Smooth muscle cell (in vitro differentiated cells): ENCODE measurements at regions not wholly inside any gene's neighbourhood (a gene's known extent, or its start where the extent isn't known, plus 50 kb on each side); places are given as distances from the start of the nearest gene placed in this dataset.

Experiments
- DNase-seq: peaks from one replicate; lab custom pipeline; 2025; ENCODE audit not compliant: unreplicated experiment; lab: John Stamatoyannopoulos, UW
- H2AFZ ChIP-seq: fragments of 200-600 bp; sonication (generic); 2 replicates; pipeline ENCODE4 v1.6.0; 2016; ENCODE audit warnings: antibody characterized with exemption, low read depth, mild to moderate bottlenecking
- H3F3A ChIP-seq: fragments of 200-600 bp; sonication (generic); 2 replicates; pipeline ENCODE4 v1.6.0; 2017; ENCODE audit warnings: antibody characterized with exemption, low read depth
- H3K27ac ChIP-seq: fragments of 200-600 bp; sonication (generic); 2 replicates; pipeline ENCODE4 v1.5.1; 2016; ENCODE audit warnings: low read depth, mild to moderate bottlenecking
- H3K27me3 ChIP-seq: fragments of 200-600 bp; sonication (generic); 2 replicates; pipeline ENCODE4 v1.6.1; 2016; ENCODE audit warnings: low read depth, mild to moderate bottlenecking
- H3K36me3 ChIP-seq: fragments of 200-600 bp; sonication (generic); 2 replicates; pipeline ENCODE4 v1.5.1; 2016; ENCODE audit warnings: low read depth
- H3K4me1 ChIP-seq: fragments of 200-600 bp; sonication (generic); 2 replicates; pipeline ENCODE4 v1.5.1; 2016; ENCODE audit warnings: low read depth
- H3K4me2 ChIP-seq: fragments of 200-600 bp; sonication (generic); 2 replicates; pipeline ENCODE4 v1.6.0; 2016; ENCODE audit warnings: mild to moderate bottlenecking
- H3K4me3 ChIP-seq: fragments of 200-600 bp; sonication (generic); 2 replicates; pipeline ENCODE4 v1.5.1; 2016; ENCODE audit warnings: mild to moderate bottlenecking
- H3K79me2 ChIP-seq: fragments of 200-600 bp; sonication (generic); 2 replicates; pipeline ENCODE4 v1.6.0; 2016; ENCODE audit warnings: low read depth, mild to moderate bottlenecking
- H3K9ac ChIP-seq: fragments of 200-600 bp; sonication (generic); 2 replicates; pipeline ENCODE4 v1.6.0; 2016; ENCODE audit warnings: low read depth
- H3K9me3 ChIP-seq: fragments of 200-600 bp; sonication (generic); replicated peaks from 2 replicates; pipeline ENCODE4 v1.5.1; 2016; ENCODE audit warnings: low read depth
- H4K20me1 ChIP-seq: fragments of 200-600 bp; sonication (generic); 2 replicates; pipeline ENCODE4 v1.6.0; 2016; ENCODE audit warnings: low read depth
- WGBS: methylation state at CpG from one replicate; pipeline ENCODE4 v1.1.7; 2016; ENCODE audit warnings: low lambda C conversion rate; 5-methylcytosine and 5-hydroxymethylcytosine counted together
- TF ChIP-seq, protein P1 (sequence below): fragments of 200-600 bp; sonication (generic); IDR thresholded peaks from 2 replicates; pipeline ENCODE4 v1.5.1; 2017; ENCODE audit warnings: borderline replicate concordance, mild to moderate bottlenecking, antibody characterized with exemption; ENCODE audit not compliant: insufficient read depth, poor library complexity, severe bottlenecking

GRCh38 chr15:46548989-46549388, 914.2 kb downstream of the SQOR start:
- Histone ChIP-seq H3K4me3 (no peak overlapping the region), H3K4me1 (no peaks in the 10 kb centered on the region)
- TF ChIP-seq, protein P1, sequence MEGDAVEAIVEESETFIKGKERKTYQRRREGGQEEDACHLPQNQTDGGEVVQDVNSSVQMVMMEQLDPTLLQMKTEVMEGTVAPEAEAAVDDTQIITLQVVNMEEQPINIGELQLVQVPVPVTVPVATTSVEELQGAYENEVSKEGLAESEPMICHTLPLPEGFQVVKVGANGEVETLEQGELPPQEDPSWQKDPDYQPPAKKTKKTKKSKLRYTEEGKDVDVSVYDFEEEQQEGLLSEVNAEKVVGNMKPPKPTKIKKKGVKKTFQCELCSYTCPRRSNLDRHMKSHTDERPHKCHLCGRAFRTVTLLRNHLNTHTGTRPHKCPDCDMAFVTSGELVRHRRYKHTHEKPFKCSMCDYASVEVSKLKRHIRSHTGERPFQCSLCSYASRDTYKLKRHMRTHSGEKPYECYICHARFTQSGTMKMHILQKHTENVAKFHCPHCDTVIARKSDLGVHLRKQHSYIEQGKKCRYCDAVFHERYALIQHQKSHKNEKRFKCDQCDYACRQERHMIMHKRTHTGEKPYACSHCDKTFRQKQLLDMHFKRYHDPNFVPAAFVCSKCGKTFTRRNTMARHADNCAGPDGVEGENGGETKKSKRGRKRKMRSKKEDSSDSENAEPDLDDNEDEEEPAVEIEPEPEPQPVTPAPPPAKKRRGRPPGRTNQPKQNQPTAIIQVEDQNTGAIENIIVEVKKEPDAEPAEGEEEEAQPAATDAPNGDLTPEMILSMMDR: no peak

DNA sequence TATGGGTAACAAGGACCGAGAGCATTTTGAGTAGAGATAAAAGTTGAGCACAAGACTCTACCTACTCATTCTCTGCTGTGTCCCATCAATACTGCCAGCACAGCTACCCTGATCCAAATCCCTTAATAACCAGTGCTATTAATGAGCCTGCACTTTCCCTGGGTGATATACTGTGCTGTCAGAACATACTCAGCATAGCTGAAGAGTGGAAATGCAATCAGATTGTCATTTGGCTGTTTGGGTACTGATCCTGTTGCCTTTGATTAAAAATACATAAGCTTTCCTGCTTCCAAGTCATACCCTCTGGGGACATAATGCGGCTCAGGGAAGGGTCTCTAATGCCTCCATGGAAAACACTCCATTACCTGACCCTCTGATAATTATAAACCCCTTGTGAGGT, 917.5 kb downstream of the SQOR start:
- Histone ChIP-seq H2AFZ (no peak overlapping the region), H3F3A (no peaks in the 10 kb centered on the region), H4K20me1 (no peaks in the 10 kb centered on the region), H3K4me3 (no peak overlapping the region), H3K9me3 (no peaks in the 10 kb centered on the region), H3K27me3 (no peaks in the 10 kb centered on the region), H3K4me1 (no peaks in the 10 kb centered on the region), H3K4me2 (no peak overlapping the region), H3K36me3 (no peaks in the 10 kb centered on the region), H3K79me2 (no peaks in the 10 kb centered on the region), H3K27ac (no peak overlapping the region), H3K9ac (no peak overlapping the region)
- TF ChIP-seq, protein P1: no peak
- DNase-seq: no peak
- 90% methylated on average over 2 of the region's 2 CpGs for WGBS

More at GRCh38 chr15:46548989-46549388, 914.2 kb downstream of the SQOR start:
- Histone ChIP-seq H3F3A (no peaks in the 10 kb centered on the region), H3K36me3 (no peaks in the 10 kb centered on the region), H3K79me2 (no peaks in the 10 kb centered on the region), H3K9me3 (no peaks in the 10 kb centered on the region), H3K27ac (no peak overlapping the region), H3K9ac (no peak overlapping the region), H3K27me3 (no peaks in the 10 kb centered on the region), H3K4me2 (no peak overlapping the region), H2AFZ (no peak overlapping the region), H4K20me1 (no peaks in the 10 kb centered on the region)
- DNase-seq: no peak
- 100% methylated on average over 1 of the region's 1 CpG for WGBS

DNA sequence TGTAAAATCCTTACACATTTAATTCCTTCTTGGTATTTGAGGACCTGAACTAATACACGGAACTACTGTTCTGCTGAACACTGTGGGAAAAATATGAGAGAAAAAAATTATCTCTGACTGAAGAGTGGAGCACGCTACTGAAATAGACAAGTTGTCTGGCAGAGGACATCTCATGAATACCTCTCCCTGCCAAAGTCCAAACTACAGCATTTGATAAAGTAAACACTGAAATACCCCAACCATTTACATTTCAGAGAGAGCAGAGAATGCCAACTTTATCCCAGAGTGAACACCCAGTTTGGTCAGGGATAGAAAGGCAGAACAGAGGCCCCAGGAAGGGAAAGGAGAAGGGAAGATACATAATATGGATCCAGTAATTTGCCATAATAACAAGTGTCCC, 920.7 kb downstream of the SQOR start:
- Histone ChIP-seq H3K27ac (no peak overlapping the region), H3K4me1 (no peaks in the 10 kb centered on the region), H3K9ac (no peak overlapping the region), H3K36me3 (no peaks in the 10 kb centered on the region), H4K20me1 (no peaks in the 10 kb centered on the region), H3K9me3 (no peaks in the 10 kb centered on the region), H3F3A (no peaks in the 10 kb centered on the region), H2AFZ (no peak overlapping the region), H3K4me2 (no peak overlapping the region), H3K27me3 (no peaks in the 10 kb centered on the region), H3K4me3 (no peak overlapping the region), H3K79me2 (no peaks in the 10 kb centered on the region)
- WGBS: 53% methylated on average over 2 of the region's 2 CpGs
- TF ChIP-seq, protein P1: no peak
- no peak for DNase-seq

GRCh38 chr15:46556010-46556409, 921.2 kb downstream of the SQOR start:
- Histone ChIP-seq H3K9ac (no peak overlapping the region), H3K27ac (no peak overlapping the region), H3F3A (no peaks in the 10 kb centered on the region), H3K4me2 (no peak overlapping the region), H3K4me1 (no peaks in the 10 kb centered on the region), H3K79me2 (no peaks in the 10 kb centered on the region), H3K4me3 (no peak overlapping the region), H4K20me1 (no peaks in the 10 kb centered on the region), H3K27me3 (no peaks in the 10 kb centered on the region), H3K9me3 (no peaks in the 10 kb centered on the region), H2AFZ (no peak overlapping the region), H3K36me3 (no peaks in the 10 kb centered on the region)
- WGBS: 86% methylated on average over 1 of the region's 1 CpG
- TF ChIP-seq, protein P1: no peak
- no peak for DNase-seq
